ENCODE measurements at regions not wholly inside any gene's neighbourhood (a gene's known extent, or its start where the extent isn't known, plus 50 kb on each side); places are given as distances from the start of the nearest gene placed in this dataset.

- Histone ChIP-seq H3K9me3 (no peaks in the 10 kb centered on the region), H3K36me3 (ENCODE audit: low read depth, missing control alignments) (no peaks in the 10 kb centered on the region), H3K27ac (no peak overlapping the region), H3K4me1 (no peaks in the 10 kb centered on the region), H3K27me3 (no peaks in the 10 kb centered on the region), H3K4me3 (no peak overlapping the region)
- DNase-seq, result no peak
- WGBS, 2 donors, result 62 to 73% methylated on average over 1 of the region's 1 CpG
- no peak for TF ChIP-seq CTCF (IDR thresholded peaks at IDR 0.05)
- TF ChIP-seq POLR2A (IDR thresholded peaks at IDR 0.05), result no peak
- intact Hi-C loops (cut with DNase I; ENCODE audit: low total_unique reads), result no loop called here
Observed at GRCh38 chr2:149931486-149931885, 343.9 kb upstream of the MMADHC start.

- H3K27ac ChIP-seq, result no peak overlapping the region
- TF ChIP-seq POLR2A (IDR thresholded peaks at IDR 0.05) (no peak), CTCF (IDR thresholded peaks at IDR 0.05) (no peak)
- DNase-seq, result no peak
- no peaks in the 10 kb centered on the region for H3K4me1 ChIP-seq
- no peak overlapping the region for H3K4me3 ChIP-seq
- no peaks in the 10 kb centered on the region for H3K27me3 ChIP-seq
- 67 to 69% methylated on average over 2 of the region's 2 CpGs for WGBS, 2 donors
- intact Hi-C loops (cut with DNase I; ENCODE audit: low total_unique reads), result no loop called here
- H3K36me3 ChIP-seq (ENCODE audit: low read depth, missing control alignments), result no peaks in the 10 kb centered on the region
- H3K9me3 ChIP-seq, result no peaks in the 10 kb centered on the region
Observed at GRCh38 chr2:149928011-149928410, 340.4 kb upstream of the MMADHC start.

GRCh38 chr2:149926149-149926548, 338.6 kb upstream of the MMADHC start:
- 52 to 61% methylated on average over 2 of the region's 2 CpGs for WGBS, 2 donors
- no peaks in the 10 kb centered on the region for H3K4me1 ChIP-seq
- no peak overlapping the region for H3K27ac ChIP-seq
- no peak for TF ChIP-seq POLR2A (IDR thresholded peaks at IDR 0.05)
- no peak for TF ChIP-seq CTCF (IDR thresholded peaks at IDR 0.05)
- DNase-seq, result no peak
- intact Hi-C loops (cut with DNase I; ENCODE audit: low total_unique reads), result no loop called here
- no peak overlapping the region for H3K4me3 ChIP-seq
- H3K9me3 ChIP-seq, result no peaks in the 10 kb centered on the region
- H3K36me3 ChIP-seq (ENCODE audit: low read depth, missing control alignments), result no peaks in the 10 kb centered on the region
- no peaks in the 10 kb centered on the region for H3K27me3 ChIP-seq

- TF ChIP-seq POLR2A (IDR thresholded peaks at IDR 0.05) (no peak), CTCF (IDR thresholded peaks at IDR 0.05) (no peak)
- H3K4me3 ChIP-seq, result no peak overlapping the region
- 91% methylated on average over 3 of the region's 3 CpGs for WGBS, 2 donors
Observed at GRCh38 chr2:149924549-149925213, 337.1 kb upstream of the MMADHC start.

GRCh38 chr2:149924028-149924427, 336.5 kb upstream of the MMADHC start:
- WGBS, 2 donors, result 76 to 88% methylated on average over 3 of the region's 3 CpGs
- no peak for DNase-seq

More at GRCh38 chr2:149924549-149925213, 337.1 kb upstream of the MMADHC start:
- H3K27me3 ChIP-seq, result no peaks in the 10 kb centered on the region
- no peak for DNase-seq
- no peaks in the 10 kb centered on the region for H3K36me3 ChIP-seq (ENCODE audit: low read depth, missing control alignments)
- intact Hi-C loops (cut with DNase I; ENCODE audit: low total_unique reads), result no loop called here
- no peaks in the 10 kb centered on the region for H3K4me1 ChIP-seq
- no peak overlapping the region for H3K27ac ChIP-seq
- H3K9me3 ChIP-seq, result no peaks in the 10 kb centered on the region

More at GRCh38 chr2:149924028-149924427, 336.5 kb upstream of the MMADHC start:
- intact Hi-C loops (cut with DNase I; ENCODE audit: low total_unique reads), result no loop called here
- Histone ChIP-seq H3K27ac (no peak overlapping the region), H3K4me1 (no peaks in the 10 kb centered on the region), H3K27me3 (no peaks in the 10 kb centered on the region), H3K4me3 (no peak overlapping the region), H3K36me3 (ENCODE audit: low read depth, missing control alignments) (no peaks in the 10 kb centered on the region), H3K9me3 (no peaks in the 10 kb centered on the region)
- TF ChIP-seq CTCF (IDR thresholded peaks at IDR 0.05) (no peak), POLR2A (IDR thresholded peaks at IDR 0.05) (no peak)
